ENCODE measurements at regions not wholly inside any gene's neighbourhood (a gene's known extent, or its start where the extent isn't known, plus 50 kb on each side); places are given as distances from the start of the nearest gene placed in this dataset.

DNA sequence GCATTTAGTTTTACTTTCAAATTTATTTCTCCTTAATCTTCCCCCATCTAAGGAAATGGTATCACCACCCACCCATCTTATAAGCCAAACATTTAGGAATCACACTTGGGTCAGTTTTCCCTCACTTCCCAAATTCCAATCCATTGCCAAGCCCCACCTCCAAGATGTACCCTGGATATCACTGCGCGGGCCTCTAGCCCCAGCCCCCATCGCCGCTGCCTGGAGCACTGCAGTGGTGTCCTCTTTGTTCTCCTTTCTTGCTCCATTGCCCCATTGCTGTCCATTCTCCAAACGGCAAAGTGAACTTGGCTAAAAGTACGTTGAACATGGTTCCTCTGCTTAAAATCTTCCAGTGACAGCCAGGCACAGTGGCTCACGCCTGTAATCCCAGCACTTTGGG is 267.8 kb downstream of the SHOX2 start:
- H3K27ac Mint-ChIP-seq, result no peak overlapping the region
- H3K27me3 Mint-ChIP-seq (ENCODE audit: low read depth), result peaks cover 23% of the 10 kb centered on the region
- no peak overlapping the region for H3K4me3 Mint-ChIP-seq
- no peaks in the 10 kb centered on the region for H3K36me3 Mint-ChIP-seq
- TF ChIP-seq, protein P1, sequence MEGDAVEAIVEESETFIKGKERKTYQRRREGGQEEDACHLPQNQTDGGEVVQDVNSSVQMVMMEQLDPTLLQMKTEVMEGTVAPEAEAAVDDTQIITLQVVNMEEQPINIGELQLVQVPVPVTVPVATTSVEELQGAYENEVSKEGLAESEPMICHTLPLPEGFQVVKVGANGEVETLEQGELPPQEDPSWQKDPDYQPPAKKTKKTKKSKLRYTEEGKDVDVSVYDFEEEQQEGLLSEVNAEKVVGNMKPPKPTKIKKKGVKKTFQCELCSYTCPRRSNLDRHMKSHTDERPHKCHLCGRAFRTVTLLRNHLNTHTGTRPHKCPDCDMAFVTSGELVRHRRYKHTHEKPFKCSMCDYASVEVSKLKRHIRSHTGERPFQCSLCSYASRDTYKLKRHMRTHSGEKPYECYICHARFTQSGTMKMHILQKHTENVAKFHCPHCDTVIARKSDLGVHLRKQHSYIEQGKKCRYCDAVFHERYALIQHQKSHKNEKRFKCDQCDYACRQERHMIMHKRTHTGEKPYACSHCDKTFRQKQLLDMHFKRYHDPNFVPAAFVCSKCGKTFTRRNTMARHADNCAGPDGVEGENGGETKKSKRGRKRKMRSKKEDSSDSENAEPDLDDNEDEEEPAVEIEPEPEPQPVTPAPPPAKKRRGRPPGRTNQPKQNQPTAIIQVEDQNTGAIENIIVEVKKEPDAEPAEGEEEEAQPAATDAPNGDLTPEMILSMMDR (IDR thresholded peaks at IDR 0.05; ENCODE audit: unreplicated experiment), result no peak
- no peaks in the 10 kb centered on the region for H3K4me1 Mint-ChIP-seq
- H3K9me3 Mint-ChIP-seq, result no peaks in the 10 kb centered on the region
- DNase-seq (ENCODE audit: low spot score in 2 of 2, unreplicated experiment in 2 of 2), result no peak

DNA sequence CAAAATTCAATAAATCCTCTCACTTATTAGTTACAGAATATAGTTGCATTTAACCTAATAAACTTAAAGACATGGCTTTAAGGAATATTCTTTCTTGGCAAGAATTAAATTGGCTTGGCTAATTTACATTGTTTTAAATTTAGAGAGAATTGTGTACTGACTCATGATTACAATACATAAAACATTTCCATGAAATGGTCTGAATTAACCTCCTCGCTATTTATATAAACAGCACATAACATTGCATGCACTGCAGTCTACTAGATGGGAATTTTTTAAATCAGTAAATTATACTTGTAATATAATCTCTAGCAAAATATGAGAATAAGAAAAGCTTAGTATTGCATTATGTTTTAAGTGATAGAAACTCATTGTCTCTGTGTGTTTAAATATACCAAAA is 268.9 kb downstream of the SHOX2 start:
- Mint-ChIP-seq H3K27ac (no peak overlapping the region), H3K4me1 (no peaks in the 10 kb centered on the region), H3K9me3 (no peaks in the 10 kb centered on the region), H3K36me3 (no peaks in the 10 kb centered on the region), H3K27me3 (ENCODE audit: low read depth) (peaks cover 20% of the 10 kb centered on the region), H3K4me3 (no peak overlapping the region)
- TF ChIP-seq, protein P1 (IDR thresholded peaks at IDR 0.05; ENCODE audit: unreplicated experiment), result no peak
- no peak for DNase-seq (ENCODE audit: low spot score in 2 of 2, unreplicated experiment in 2 of 2)

DNA sequence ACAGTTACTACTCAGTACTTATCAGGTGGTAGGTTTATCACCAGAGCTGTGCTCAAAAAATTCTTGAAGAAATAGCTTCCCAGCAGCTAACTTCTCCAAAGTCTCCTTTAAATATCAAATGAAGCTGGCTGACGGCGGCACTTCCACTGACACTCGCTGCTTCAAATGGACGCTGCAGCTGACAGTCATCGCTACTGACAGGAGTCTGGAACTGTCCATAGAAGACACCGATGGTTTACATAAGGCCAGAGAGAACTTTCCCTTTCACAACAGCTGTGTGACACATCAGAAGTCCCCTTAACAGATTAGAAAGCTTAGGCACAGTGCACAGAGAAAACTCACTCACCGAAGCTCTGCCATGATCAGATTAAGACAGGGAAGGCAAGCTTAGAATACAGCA is 270.2 kb downstream of the SHOX2 start:
- Mint-ChIP-seq H3K36me3 (no peaks in the 10 kb centered on the region), H3K4me3 (no peak overlapping the region), H3K27me3 (ENCODE audit: low read depth) (peaks cover 16% of the 10 kb centered on the region), H3K4me1 (no peaks in the 10 kb centered on the region), H3K9me3 (no peaks in the 10 kb centered on the region), H3K27ac (no peak overlapping the region)
- TF ChIP-seq, protein P1 (IDR thresholded peaks at IDR 0.05; ENCODE audit: unreplicated experiment), result no peak
- DNase-seq (ENCODE audit: low spot score in 2 of 2, unreplicated experiment in 2 of 2), result no peak

DNA sequence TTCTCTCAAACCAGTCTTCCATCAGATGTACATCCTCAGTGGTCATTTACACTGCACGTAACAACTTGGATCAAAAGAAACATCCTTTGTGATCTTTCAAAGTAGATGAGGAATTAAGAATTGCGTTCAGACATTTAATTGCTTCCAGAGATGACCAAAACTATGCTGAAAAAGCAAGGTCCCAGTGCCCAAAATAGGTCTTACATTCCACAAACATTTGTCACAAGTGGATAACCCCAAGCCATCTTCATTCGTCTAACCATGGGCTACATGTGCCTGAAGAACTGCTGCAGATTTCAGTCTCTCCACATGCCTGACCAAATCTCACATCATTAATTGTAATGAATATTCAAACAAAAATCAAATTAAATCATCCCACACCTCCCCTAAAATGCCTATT is 273.6 kb downstream of the SHOX2 start:
- no peak for DNase-seq (ENCODE audit: low spot score in 2 of 2, unreplicated experiment in 2 of 2)
- Mint-ChIP-seq H3K36me3 (peaks cover 2% of the 10 kb centered on the region), H3K27me3 (ENCODE audit: low read depth) (peaks cover 16% of the 10 kb centered on the region), H3K9me3 (peaks cover 11% of the 10 kb centered on the region), H3K4me1 (no peaks in the 10 kb centered on the region), H3K4me3 (no peak overlapping the region), H3K27ac (no peak overlapping the region)
- TF ChIP-seq, protein P1 (IDR thresholded peaks at IDR 0.05; ENCODE audit: unreplicated experiment), result no peak

DNA sequence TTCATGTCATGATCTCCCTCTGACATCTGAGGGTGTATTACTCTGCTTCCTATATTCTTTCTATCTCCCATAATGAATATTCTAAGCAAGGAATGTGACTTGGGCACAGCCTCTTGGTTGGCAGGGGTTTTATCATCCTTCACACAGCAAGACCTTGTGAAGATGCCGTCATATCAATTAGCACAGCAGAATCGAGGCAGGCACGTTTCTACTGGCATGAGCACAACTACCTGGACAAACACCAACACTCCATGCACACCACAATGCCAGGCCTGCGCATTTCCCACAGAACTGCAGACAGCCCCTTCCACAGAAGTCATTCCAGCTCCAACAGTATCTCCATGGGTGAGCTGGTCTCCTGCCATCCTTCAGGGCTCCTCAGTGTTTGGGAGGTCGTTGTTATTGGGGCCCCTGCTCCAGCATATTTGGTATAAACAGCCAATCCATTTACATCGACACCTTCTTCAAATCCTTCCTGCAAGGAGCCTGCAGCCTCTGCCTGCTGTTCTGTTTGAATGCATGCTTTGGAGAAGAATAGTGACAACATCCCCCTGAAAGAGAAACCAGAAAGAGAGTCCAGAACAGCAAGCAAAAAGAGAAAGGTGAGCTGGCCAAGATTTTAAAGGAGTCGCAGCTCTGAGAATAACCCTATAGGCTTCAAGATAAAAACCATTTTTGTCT is 275.5 kb downstream of the SHOX2 start:
- no peak for DNase-seq (ENCODE audit: low spot score in 2 of 2, unreplicated experiment in 2 of 2)
- peaks cover 15% of the 10 kb centered on the region for H3K9me3 Mint-ChIP-seq
- peaks cover 12% of the 10 kb centered on the region for H3K27me3 Mint-ChIP-seq (ENCODE audit: low read depth)
- no peak overlapping the region for H3K4me3 Mint-ChIP-seq
- H3K27ac Mint-ChIP-seq, result no peak overlapping the region
- TF ChIP-seq, protein P1 (IDR thresholded peaks at IDR 0.05; ENCODE audit: unreplicated experiment), result no peak
- no peaks in the 10 kb centered on the region for H3K4me1 Mint-ChIP-seq
- peaks cover 2% of the 10 kb centered on the region for H3K36me3 Mint-ChIP-seq

DNA sequence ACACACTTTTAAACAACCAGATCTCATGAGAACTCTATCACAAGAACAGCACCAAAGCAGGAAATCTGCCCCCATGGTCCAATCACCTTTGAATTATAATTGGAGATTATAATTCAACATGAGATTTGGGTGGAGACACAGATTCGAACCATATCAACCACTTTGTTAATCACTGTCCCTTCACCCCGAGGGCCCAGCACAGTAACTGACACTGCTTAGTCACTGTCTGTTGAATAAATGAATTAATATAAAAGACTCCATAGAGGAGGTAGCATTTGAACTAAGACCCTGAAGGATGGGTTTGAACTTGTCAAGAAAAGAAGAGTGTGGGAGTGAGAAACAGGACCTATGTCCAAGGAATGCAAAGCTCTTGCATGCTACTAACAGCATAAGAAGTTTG is 276.4 kb downstream of the SHOX2 start:
- H3K27me3 Mint-ChIP-seq (ENCODE audit: low read depth), result peaks cover 5% of the 10 kb centered on the region
- no peak for DNase-seq (ENCODE audit: low spot score in 2 of 2, unreplicated experiment in 2 of 2)
- H3K36me3 Mint-ChIP-seq, result peaks cover 2% of the 10 kb centered on the region
- H3K9me3 Mint-ChIP-seq, result peaks cover 15% of the 10 kb centered on the region
- H3K4me3 Mint-ChIP-seq, result no peak overlapping the region
- TF ChIP-seq, protein P1 (IDR thresholded peaks at IDR 0.05; ENCODE audit: unreplicated experiment), result no peak
- H3K27ac Mint-ChIP-seq, result no peak overlapping the region
- no peaks in the 10 kb centered on the region for H3K4me1 Mint-ChIP-seq

All from mesothelial cell of epicardium (in vitro differentiated cells).